GM12878 (cell line): ENCODE measurements at regions not wholly inside any gene's neighbourhood (a gene's known extent, or its start where the extent isn't known, plus 50 kb on each side); places are given as distances from the start of the nearest gene placed in this dataset.

ENCODE experiments used
- ATAC-seq: fragments of 200-7000 bp; cut with Tn5 transposase; 3 replicates; pipeline ENCODE4 v1.9.1; 2020; ENCODE audit warnings: mild to moderate bottlenecking, moderate library complexity
- BruUV-seq: library from RNA; stranded (reverse); fragments of 400-500 nt; replicated peaks from 2 replicates; lab custom pipeline; 2021; lab: Mats Ljungman, UMichigan
- CTCF ChIA-PET: fragments of 300-600 bp; sonication (Branson Sonifier 250); formaldehyde crosslinking; extraction: SDS; loops from one replicate; lab custom pipeline; 2021; ENCODE audit warnings: inconsistent platforms; lab: Yijun Ruan, JAX
- POLR2A ChIA-PET: fragments of 350-600 bp; formaldehyde crosslinking; extraction: SDS; loops from one replicate; lab custom pipeline; 2021; ENCODE audit warnings: inconsistent platforms; lab: Charles Lee
- RAD21 ChIA-PET: fragments of 300-600 bp; sonication (Branson Sonifier 250); formaldehyde crosslinking; loops from one replicate; lab custom pipeline; 2023; ENCODE audit warnings: antibody characterized with exemption; ENCODE audit not compliant: unreplicated experiment; lab: Charles Lee
- SMC1A ChIA-PET: fragments of 300-600 bp; sonication (Branson Sonifier 250); formaldehyde crosslinking; loops from one replicate; lab custom pipeline; 2023; ENCODE audit not compliant: unreplicated experiment, uncharacterized antibody; lab: Charles Lee
- DNase-seq: peaks from one replicate; pipeline ENCODE4 v3.0.0-alpha.2; 2011; ENCODE audit warnings: low read depth, low spot score
- FAIRE-seq: peaks from 3 replicates; lab custom pipeline; 2011; peaks lifted over from hg19 to GRCh38; lab: Jason Lieb, UNC
- H2AFZ ChIP-seq: 2 replicates; pipeline ENCODE4 v1.6.0; 2011; ENCODE audit warnings: low read depth, low read length, control low read depth; ENCODE audit not compliant: control insufficient read depth
- H3K27ac ChIP-seq: 2 replicates; pipeline ENCODE4 v1.5.1; 2011; ENCODE audit warnings: control low read depth; ENCODE audit not compliant: control insufficient read depth, insufficient read depth
- H3K27me3 ChIP-seq, 2 experiments: replicated peaks in 1 of 2; 2 replicates each; pipeline versions ENCODE4 v1.6.0 to v1.6.1; 2011; ENCODE audit warnings: low read length in 1 of 2; ENCODE audit not compliant: control insufficient read depth in 2 of 2, insufficient read depth in 2 of 2
- H3K36me3 ChIP-seq, 2 experiments: 2 replicates each; pipeline ENCODE4 v1.5.1; 2011; ENCODE audit warnings: low read length in 1 of 2; ENCODE audit not compliant: control insufficient read depth in 2 of 2, insufficient read depth in 2 of 2
- H3K4me1 ChIP-seq: 2 replicates; pipeline ENCODE4 v1.6.1; 2011; ENCODE audit warnings: mild to moderate bottlenecking, low read length, moderate library complexity, mixed read lengths; ENCODE audit not compliant: control insufficient read depth, insufficient read depth
- H3K4me2 ChIP-seq: 2 replicates; pipeline ENCODE4 v1.6.0; 2011; ENCODE audit warnings: control low read depth; ENCODE audit not compliant: control insufficient read depth, insufficient read depth
- H3K4me3 ChIP-seq: fragments of 200-600 bp; sonication (generic); 2 replicates; pipeline ENCODE4 v1.5.1; 2016
- H3K79me2 ChIP-seq: 2 replicates; pipeline ENCODE4 v1.6.0; 2011; ENCODE audit warnings: low read length; ENCODE audit not compliant: control insufficient read depth, insufficient read depth
- H3K9ac ChIP-seq: 2 replicates; pipeline ENCODE4 v1.8.0; 2011; ENCODE audit warnings: low read length, control low read depth, mixed read lengths; ENCODE audit not compliant: control insufficient read depth, insufficient read depth
- H3K9me3 ChIP-seq: replicated peaks from 3 replicates; pipeline ENCODE4 v1.5.1; 2011; ENCODE audit warnings: mild to moderate bottlenecking, low read length; ENCODE audit not compliant: control insufficient read depth, insufficient read depth
- H4K20me1 ChIP-seq: 2 replicates; pipeline ENCODE4 v1.6.0; 2011; ENCODE audit not compliant: control insufficient read depth, insufficient read depth
- CEBPB ChIP-seq, 2 experiments: fragments of 150-350 bp in 1 of 2; IDR thresholded peaks; 2 replicates each; pipeline ENCODE4 v1.6.1; 2012 to 2014; ENCODE audit warnings: low read depth in 2 of 2, low read length in 2 of 2, borderline replicate concordance in 1 of 2, inconsistent platforms in 1 of 2
- EGR1 ChIP-seq, 2 experiments: IDR thresholded peaks; 1 replicate in 1 of 2; 2 replicates in 1 of 2; pipeline ENCODE4 v1.6.1; 2011 to 2012; ENCODE audit warnings: low read depth in 2 of 2, low read length in 2 of 2, borderline replicate concordance in 1 of 2, mild to moderate bottlenecking in 1 of 2, moderate library complexity in 1 of 2
- KAT2A ChIP-seq: conservative IDR thresholded peaks from 2 replicates; pipeline ENCODE4 v1.6.1; 2011; ENCODE audit warnings: low read depth, low read length; ENCODE audit not compliant: control insufficient read depth
- KDM1A ChIP-seq: fragments of 200-600 bp; sonication (generic); IDR thresholded peaks from 2 replicates; pipeline ENCODE4 v1.6.1; 2016; ENCODE audit warnings: borderline replicate concordance
- NRF1 ChIP-seq: conservative IDR thresholded peaks from 2 replicates; pipeline ENCODE4 v1.6.1; 2011; ENCODE audit warnings: mild to moderate bottlenecking, low read depth, low read length, improper control_type of control experiment
- WGBS: methylation state at CpG from one replicate; pipeline ENCODE4 v1.1.6; 2016; ENCODE audit warnings: low lambda C conversion rate; ENCODE audit not compliant: insufficient replicate concordance, insufficient coverage; ENCODE audit errors: missing lambda C conversion rate; 5-methylcytosine and 5-hydroxymethylcytosine counted together
- in situ Hi-C: fragments of 300-500 bp; cut with MboI; formaldehyde crosslinking; loops from 9 replicates; pipeline ENCODE4 v1.14.3; 2018; ENCODE audit warnings: mixed read lengths
- intact Hi-C: fragments of 100-400 bp; cut with micrococcal nuclease; formaldehyde crosslinking; loops from one replicate; pipeline ENCODE4 v1.14.2; 2022; ENCODE audit not compliant: unreplicated experiment
- TF ChIP-seq, protein P1 (sequence below): fragments of 450-650 bp; IDR thresholded peaks from 2 replicates; pipeline ENCODE4 v1.6.1; 2017; ENCODE audit warnings: low read depth, mild to moderate bottlenecking, moderate library complexity

DNA sequence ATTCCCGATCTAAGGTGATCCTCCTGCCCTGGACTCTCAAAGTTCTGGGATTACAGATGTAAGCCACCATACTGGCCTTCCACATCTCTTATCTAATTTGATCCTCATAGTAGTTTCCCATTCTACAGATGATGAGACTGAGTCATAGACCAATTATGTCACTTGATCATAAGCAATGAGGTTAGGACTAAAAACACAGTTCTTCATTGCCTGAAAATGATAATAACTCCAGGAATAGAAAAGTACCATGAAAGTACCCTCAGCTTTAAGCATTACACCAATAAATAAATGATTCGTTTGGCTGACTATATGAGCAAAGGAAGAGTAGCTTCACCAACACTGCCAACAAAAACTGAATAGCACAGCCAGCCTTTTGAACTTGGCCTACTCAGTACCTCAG is 389.5 kb downstream of the ACTL7B start:
- ChIA-PET SMC1A (interaction anchor here (0.7 to 2.8 kb wide), 3 partner anchors 10 to 319 kb away, joined by 3 to 14 read pairs (median 5); no protein-coding TSS in a partner anchor), POLR2A (no interaction called here)
- in situ Hi-C loops, result no loop called here

DNA sequence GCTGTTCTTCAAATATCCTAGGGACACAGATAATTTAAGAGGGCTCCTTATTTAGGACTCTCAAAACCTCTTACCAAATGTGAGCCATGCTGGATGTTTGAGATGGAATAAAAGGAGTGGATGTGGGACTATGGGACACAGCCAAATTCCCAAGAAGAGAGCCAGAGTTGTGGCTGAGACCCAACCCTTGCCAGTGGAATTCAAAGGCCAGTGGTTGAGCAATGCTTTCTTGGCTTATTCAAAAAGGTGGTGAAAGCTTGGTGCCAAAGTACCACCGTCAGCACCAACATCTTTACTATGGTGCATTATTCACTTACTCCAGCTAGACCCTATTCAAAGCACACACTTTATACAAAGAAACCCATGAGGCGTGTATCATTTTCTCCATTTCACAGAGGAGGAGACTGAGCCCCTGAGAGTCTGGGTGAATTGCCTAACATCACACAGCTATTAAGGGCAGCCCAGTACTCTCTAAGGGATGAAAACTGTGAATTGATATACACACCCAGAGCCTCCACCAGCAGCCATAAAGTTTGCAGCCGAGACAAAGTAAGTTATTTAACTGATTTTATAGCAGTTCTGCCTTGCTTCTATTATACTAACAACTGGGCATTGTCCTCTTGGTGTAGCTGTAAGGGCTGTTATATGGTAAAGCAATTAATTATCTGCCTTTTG is 391.7 kb downstream of the ACTL7B start:
- Histone ChIP-seq H3K9me3 (no peaks in the 10 kb centered on the region), H3K27ac (no peak overlapping the region), H2AFZ (no peak overlapping the region), H3K27me3 (no peaks in the 10 kb centered on the region), H3K79me2 (no peaks in the 10 kb centered on the region), H3K36me3 (no peaks in the 10 kb centered on the region), H4K20me1 (no peaks in the 10 kb centered on the region; the same call in 1 of the 2 replicates), H3K9ac (no peak overlapping the region)
- ChIA-PET POLR2A (no interaction called here), CTCF (no interaction called here), RAD21 (no interaction called here)
- FAIRE-seq, result no peak
- ATAC-seq, result no peak
- intact Hi-C loops, result no loop called here
- DNase-seq, result no peak
- no TSS peak for BruUV-seq
- TF ChIP-seq KDM1A (no peak), NRF1 (no peak)
- TF ChIP-seq, protein P1, sequence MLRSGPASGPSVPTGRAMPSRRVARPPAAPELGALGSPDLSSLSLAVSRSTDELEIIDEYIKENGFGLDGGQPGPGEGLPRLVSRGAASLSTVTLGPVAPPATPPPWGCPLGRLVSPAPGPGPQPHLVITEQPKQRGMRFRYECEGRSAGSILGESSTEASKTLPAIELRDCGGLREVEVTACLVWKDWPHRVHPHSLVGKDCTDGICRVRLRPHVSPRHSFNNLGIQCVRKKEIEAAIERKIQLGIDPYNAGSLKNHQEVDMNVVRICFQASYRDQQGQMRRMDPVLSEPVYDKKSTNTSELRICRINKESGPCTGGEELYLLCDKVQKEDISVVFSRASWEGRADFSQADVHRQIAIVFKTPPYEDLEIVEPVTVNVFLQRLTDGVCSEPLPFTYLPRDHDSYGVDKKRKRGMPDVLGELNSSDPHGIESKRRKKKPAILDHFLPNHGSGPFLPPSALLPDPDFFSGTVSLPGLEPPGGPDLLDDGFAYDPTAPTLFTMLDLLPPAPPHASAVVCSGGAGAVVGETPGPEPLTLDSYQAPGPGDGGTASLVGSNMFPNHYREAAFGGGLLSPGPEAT, result no peak
- TF ChIP-seq, all 136 proteins: peak for 0
- Histone ChIP-seq H3K4me2 (no peak overlapping the region), H3K4me1 (no peaks in the 10 kb centered on the region), H3K4me3 (no peak overlapping the region)
- in situ Hi-C loops, result no loop called here
- 0% methylated on average over 3 of the region's 3 CpGs for WGBS
- SMC1A ChIA-PET, result no interaction called here

More for the DNA sequence above, 389.5 kb downstream of the ACTL7B start:
- H3K4me1 ChIP-seq, result no peaks in the 10 kb centered on the region
- no peak overlapping the region for H3K27ac ChIP-seq
- intact Hi-C loops, result loop anchor here (5.0 kb wide), 1 partner anchor 101 kb away; no protein-coding TSS in a partner anchor
- no peak for DNase-seq
- H3K27me3 ChIP-seq, result no peaks in the 10 kb centered on the region
- H3K9me3 ChIP-seq, result no peaks in the 10 kb centered on the region
- H3K4me2 ChIP-seq, result no peak overlapping the region
- CTCF ChIA-PET, result no interaction called here
- TF ChIP-seq EGR1 (IDR thresholded peaks at IDR 0.05; ENCODE audit: borderline replicate concordance in 1 of 2, low read depth in 2 of 2, low read length in 2 of 2) (no peak), KAT2A (no peak), CEBPB (IDR thresholded peaks at IDR 0.05; ENCODE audit: borderline replicate concordance in 1 of 2, low read depth in 2 of 2, low read length in 2 of 2) (no peak)
- TF ChIP-seq, all 136 proteins: peak for 0
- ATAC-seq (no peak), FAIRE-seq (no peak)
- H3K36me3 ChIP-seq, result no peaks in the 10 kb centered on the region
- no peak overlapping the region for H2AFZ ChIP-seq
- no peak overlapping the region for H3K9ac ChIP-seq
- RAD21 ChIA-PET, result no interaction called here
- H3K4me3 ChIP-seq, result no peak overlapping the region
- BruUV-seq, result no TSS peak
- no peaks in the 10 kb centered on the region; the same call in 1 of the 2 replicates for H4K20me1 ChIP-seq
- no peaks in the 10 kb centered on the region for H3K79me2 ChIP-seq
- WGBS, result 8% methylated on average over 2 of the region's 2 CpGs
